MM.1S (cell line): ENCODE measurements at regions not wholly inside any gene's neighbourhood (a gene's known extent, or its start where the extent isn't known, plus 50 kb on each side); places are given as distances from the start of the nearest gene placed in this dataset.

Experiments used
- DNase-seq: peaks from one replicate; pipeline ENCODE4 v3.0.0-alpha.2; 2015
- H2AFZ ChIP-seq: fragments of 300-600 bp; sonication (generic); 2 replicates; pipeline ENCODE4 v1.6.0; 2016; ENCODE audit warnings: antibody characterized with exemption, low read length
- H3F3A ChIP-seq: fragments of 300-600 bp; sonication (generic); 2 replicates; pipeline ENCODE4 v1.6.1; 2016; ENCODE audit warnings: mild to moderate bottlenecking, antibody characterized with exemption, low read length, moderate library complexity, mixed read lengths; ENCODE audit not compliant: insufficient read depth
- H3K27ac ChIP-seq: fragments of 300-600 bp; sonication (generic); 2 replicates; pipeline ENCODE4 v1.5.1; 2016; ENCODE audit warnings: mild to moderate bottlenecking, low read length
- H3K27me3 ChIP-seq: fragments of 300-600 bp; sonication (generic); replicated peaks from 2 replicates; pipeline ENCODE4 v1.6.0; 2016; ENCODE audit warnings: low read length; ENCODE audit not compliant: insufficient read depth
- H3K36me3 ChIP-seq: fragments of 300-600 bp; sonication (generic); replicated peaks from 2 replicates; pipeline ENCODE4 v1.6.1; 2016; ENCODE audit warnings: mild to moderate bottlenecking, low read length, mixed read lengths; ENCODE audit not compliant: insufficient read depth
- H3K4me1 ChIP-seq: fragments of 300-600 bp; sonication (generic); 2 replicates; pipeline ENCODE4 v1.6.1; 2016; ENCODE audit warnings: low read length, mixed read lengths
- H3K4me2 ChIP-seq: fragments of 300-600 bp; sonication (generic); 2 replicates; pipeline ENCODE4 v1.6.0; 2016; ENCODE audit warnings: low read depth, low read length
- H3K4me3 ChIP-seq: fragments of 300-600 bp; sonication (generic); 2 replicates; pipeline ENCODE4 v1.5.1; 2016; ENCODE audit warnings: low read length, mixed read lengths
- H3K79me2 ChIP-seq: fragments of 300-600 bp; sonication (generic); 2 replicates; pipeline ENCODE4 v1.6.1; 2016; ENCODE audit warnings: mixed run types, low read length, mixed read lengths
- H3K9ac ChIP-seq: fragments of 300-600 bp; sonication (generic); 2 replicates; pipeline ENCODE4 v1.6.1; 2016; ENCODE audit warnings: low read length, mixed read lengths
- H3K9me2 ChIP-seq: fragments of 300-600 bp; sonication (generic); replicated peaks from 2 replicates; pipeline ENCODE4 v1.6.1; 2016; ENCODE audit warnings: mild to moderate bottlenecking, low read length, mixed read lengths; ENCODE audit not compliant: insufficient read depth
- H3K9me3 ChIP-seq: fragments of 300-600 bp; sonication (generic); replicated peaks from 2 replicates; pipeline ENCODE4 v1.6.1; 2016; ENCODE audit warnings: mild to moderate bottlenecking, low read length, mixed read lengths; ENCODE audit not compliant: insufficient read depth
- H4K20me1 ChIP-seq: fragments of 300-600 bp; sonication (generic); 2 replicates; pipeline ENCODE4 v1.6.1; 2016; ENCODE audit warnings: mild to moderate bottlenecking, low read length, moderate library complexity, mixed read lengths; ENCODE audit not compliant: insufficient read depth
- EZH2 ChIP-seq: fragments of 300-600 bp; sonication (generic); optimal IDR thresholded peaks from 2 replicates; pipeline ENCODE3; 2017; ENCODE audit warnings: low read depth, mild to moderate bottlenecking, antibody characterized with exemption, low read length, mixed read lengths
- EZH2phosphoT487 ChIP-seq: fragments of 300-600 bp; sonication (generic); IDR thresholded peaks from 2 replicates; pipeline ENCODE4 v1.6.1; 2018; ENCODE audit warnings: antibody characterized with exemption, low read length
- TF ChIP-seq, protein P1 (sequence below): fragments of 300-600 bp; sonication (generic); IDR thresholded peaks from 2 replicates; pipeline ENCODE4 v1.5.1; 2016; ENCODE audit warnings: antibody characterized with exemption, low read length, mixed read lengths

DNA sequence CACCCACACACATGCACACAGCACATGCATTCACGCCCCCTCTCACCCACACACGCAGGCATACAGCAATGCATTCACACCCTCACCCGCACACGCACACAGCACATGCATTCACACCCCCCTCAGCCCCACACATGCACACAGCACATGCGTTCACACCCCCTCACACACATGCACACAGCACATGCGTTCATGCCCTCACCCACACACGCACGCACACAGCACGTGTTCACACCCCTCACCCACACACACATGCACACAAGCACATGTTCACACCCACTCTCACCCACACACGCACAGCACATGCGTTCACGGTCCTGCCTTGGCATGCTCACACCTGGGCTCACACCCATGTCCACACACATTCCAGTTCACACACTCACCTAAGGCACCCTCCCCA is 64.2 kb downstream of the ENGASE start:
- Histone ChIP-seq H3K36me3 (no peaks in the 10 kb centered on the region), H3K9me2 (no peaks in the 10 kb centered on the region), H3K79me2 (no peaks in the 10 kb centered on the region), H3K4me3 (no peak overlapping the region), H3K9ac (no peak overlapping the region), H3K27me3 (peaks cover 100% of the 10 kb centered on the region), H3K4me2 (no peak overlapping the region), H3K4me1 (no peaks in the 10 kb centered on the region), H4K20me1 (no peaks in the 10 kb centered on the region), H2AFZ (no peak overlapping the region), H3F3A (no peaks in the 10 kb centered on the region), H3K9me3 (no peaks in the 10 kb centered on the region), H3K27ac (no peak overlapping the region)
- TF ChIP-seq, protein P1, sequence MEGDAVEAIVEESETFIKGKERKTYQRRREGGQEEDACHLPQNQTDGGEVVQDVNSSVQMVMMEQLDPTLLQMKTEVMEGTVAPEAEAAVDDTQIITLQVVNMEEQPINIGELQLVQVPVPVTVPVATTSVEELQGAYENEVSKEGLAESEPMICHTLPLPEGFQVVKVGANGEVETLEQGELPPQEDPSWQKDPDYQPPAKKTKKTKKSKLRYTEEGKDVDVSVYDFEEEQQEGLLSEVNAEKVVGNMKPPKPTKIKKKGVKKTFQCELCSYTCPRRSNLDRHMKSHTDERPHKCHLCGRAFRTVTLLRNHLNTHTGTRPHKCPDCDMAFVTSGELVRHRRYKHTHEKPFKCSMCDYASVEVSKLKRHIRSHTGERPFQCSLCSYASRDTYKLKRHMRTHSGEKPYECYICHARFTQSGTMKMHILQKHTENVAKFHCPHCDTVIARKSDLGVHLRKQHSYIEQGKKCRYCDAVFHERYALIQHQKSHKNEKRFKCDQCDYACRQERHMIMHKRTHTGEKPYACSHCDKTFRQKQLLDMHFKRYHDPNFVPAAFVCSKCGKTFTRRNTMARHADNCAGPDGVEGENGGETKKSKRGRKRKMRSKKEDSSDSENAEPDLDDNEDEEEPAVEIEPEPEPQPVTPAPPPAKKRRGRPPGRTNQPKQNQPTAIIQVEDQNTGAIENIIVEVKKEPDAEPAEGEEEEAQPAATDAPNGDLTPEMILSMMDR, result no peak
- TF ChIP-seq EZH2phosphoT487 (no peak), EZH2 (no peak)
- no peak for DNase-seq

- peaks cover 100% of the 10 kb centered on the region for H3K27me3 ChIP-seq
- TF ChIP-seq EZH2 (no peak), EZH2phosphoT487 (no peak)
- TF ChIP-seq, protein P1, result no peak
These were observed 63.2 kb downstream of the ENGASE start for GRCh38 chr17:79137789-79138165.

GRCh38 chr17:79137015-79137788 is 62.6 kb downstream of the ENGASE start:
- Histone ChIP-seq H3K4me1 (no peaks in the 10 kb centered on the region), H2AFZ (no peak overlapping the region), H4K20me1 (no peaks in the 10 kb centered on the region), H3K36me3 (no peaks in the 10 kb centered on the region), H3K27ac (no peak overlapping the region), H3F3A (no peaks in the 10 kb centered on the region), H3K4me2 (no peak overlapping the region), H3K79me2 (no peaks in the 10 kb centered on the region), H3K9ac (no peak overlapping the region), H3K9me2 (no peaks in the 10 kb centered on the region), H3K27me3 (peaks cover 100% of the 10 kb centered on the region), H3K9me3 (no peaks in the 10 kb centered on the region), H3K4me3 (no peak overlapping the region)
- TF ChIP-seq EZH2 (no peak), EZH2phosphoT487 (no peak)
- TF ChIP-seq, protein P1, result no peak
- DNase-seq, result no peak

More at GRCh38 chr17:79137789-79138165, 63.2 kb downstream of the ENGASE start:
- DNase-seq, result no peak
- no peaks in the 10 kb centered on the region for H3K9me2 ChIP-seq
- no peaks in the 10 kb centered on the region for H4K20me1 ChIP-seq
- H3K36me3 ChIP-seq, result no peaks in the 10 kb centered on the region
- no peak overlapping the region for H2AFZ ChIP-seq
- no peaks in the 10 kb centered on the region for H3F3A ChIP-seq
- no peak overlapping the region for H3K27ac ChIP-seq
- H3K9ac ChIP-seq, result no peak overlapping the region
- no peaks in the 10 kb centered on the region for H3K79me2 ChIP-seq
- no peaks in the 10 kb centered on the region for H3K9me3 ChIP-seq
- H3K4me1 ChIP-seq, result no peaks in the 10 kb centered on the region
- H3K4me3 ChIP-seq, result no peak overlapping the region
- no peak overlapping the region for H3K4me2 ChIP-seq
